Activated CD4-positive, alpha-beta T cell treated with anti-CD3 and anti-CD28 coated beads, Interleukin-10, Interleukin-2, amounts not matched to agents 100 ng/mL and 50 ng/mL, durations not matched to agents 16 hours and 8 hours (primary cell): ENCODE measurements at regions not wholly inside any gene's neighbourhood (a gene's known extent, or its start where the extent isn't known, plus 50 kb on each side); places are given as distances from the start of the nearest gene placed in this dataset.

Source experiments
- DNase-seq: peaks from one replicate; pipeline ENCODE4 v3.0.0-alpha.2; 2020

DNA sequence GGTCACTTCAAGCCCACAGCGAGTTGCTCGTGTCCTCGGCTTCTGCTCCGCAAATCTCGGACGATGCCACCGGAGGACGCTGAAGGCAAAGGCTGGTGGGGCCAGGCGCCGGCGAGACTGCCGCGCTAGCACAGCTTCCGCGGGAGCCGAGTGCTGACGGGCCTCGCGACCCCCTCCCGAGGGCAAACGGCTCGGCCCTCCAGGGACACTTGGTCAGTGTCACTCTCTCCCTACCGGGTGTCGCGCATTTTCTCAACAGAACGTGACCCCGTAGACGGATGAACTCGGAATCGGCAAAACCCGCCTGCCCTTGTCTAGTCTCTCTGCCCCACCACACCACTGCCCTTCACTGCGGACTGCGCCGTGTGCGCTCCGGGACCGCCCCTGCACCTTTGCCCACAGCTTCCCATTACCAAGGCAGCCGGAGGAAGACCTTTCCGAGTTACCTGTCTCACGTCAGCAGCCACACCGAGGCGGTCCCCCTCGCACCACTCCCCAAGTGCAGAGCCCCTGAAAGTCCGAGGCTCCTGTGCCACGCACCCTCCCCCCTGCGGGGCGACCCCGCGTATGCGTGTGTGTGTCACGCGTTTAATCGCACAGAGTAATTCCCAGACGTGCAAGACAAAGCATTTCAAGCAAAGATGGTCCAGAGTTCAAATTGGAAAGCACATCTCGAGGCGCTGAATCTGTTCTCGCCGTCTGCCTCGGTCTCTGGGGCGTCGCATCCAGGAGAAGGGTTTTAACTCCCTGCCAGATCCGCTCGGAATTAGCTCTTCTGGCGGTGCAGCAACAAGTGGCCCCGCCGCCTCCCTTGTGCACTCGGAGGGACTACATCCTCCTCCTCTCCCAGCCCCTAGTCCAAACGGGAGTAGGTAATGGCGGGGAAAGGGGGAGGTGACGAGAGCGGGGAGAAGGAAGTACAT lies 245.0 kb upstream of the TOPAZ1 start:
- DNase-seq, result no peak

DNA sequence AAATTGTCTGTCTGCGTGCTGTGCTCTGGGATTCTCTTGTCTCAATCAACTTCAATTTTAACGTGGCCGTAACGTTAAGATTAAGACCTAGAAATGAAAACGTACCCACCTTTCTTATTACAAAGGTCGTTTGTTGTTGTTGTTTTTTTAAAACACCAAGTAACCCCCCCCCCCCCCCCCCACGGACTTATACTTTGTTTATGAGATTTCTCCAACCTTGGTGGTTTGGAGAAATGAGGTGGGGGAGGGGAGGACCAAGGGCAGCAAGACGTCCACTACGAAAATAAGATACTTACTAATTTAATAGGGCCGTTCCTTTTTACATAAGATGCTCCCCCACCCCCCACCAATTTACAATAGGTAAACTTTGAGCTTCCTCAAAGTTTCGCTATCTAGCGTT lies 244.4 kb upstream of the TOPAZ1 start:
- DNase-seq, result no peak

DNA sequence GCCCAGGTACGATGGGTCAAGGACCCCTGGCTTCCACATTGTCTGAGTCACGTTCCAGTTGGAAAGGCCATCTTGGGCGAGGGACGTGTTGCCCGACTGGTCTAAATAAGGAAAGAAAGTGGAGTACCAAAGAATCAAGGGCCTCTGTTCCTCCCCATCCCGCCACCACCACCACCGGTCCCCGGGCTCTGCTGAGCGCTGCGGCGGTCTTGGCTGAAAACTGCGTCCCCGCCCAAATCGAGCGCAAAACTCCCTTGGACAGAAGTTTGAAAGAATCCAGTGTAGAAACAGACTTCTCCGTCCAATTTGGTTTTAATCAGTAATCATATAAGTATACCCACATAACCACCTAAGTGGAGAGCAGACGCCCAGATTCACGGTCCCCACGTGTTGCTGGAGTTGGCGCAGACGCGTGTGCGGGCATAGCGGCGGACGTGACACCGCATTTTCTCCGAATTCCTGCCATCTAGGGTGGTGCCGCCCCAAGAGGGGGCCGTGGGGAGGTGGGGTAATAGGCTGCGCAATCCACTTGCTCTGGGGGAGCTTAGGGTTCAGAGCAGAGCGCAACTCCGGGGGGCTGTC lies 243.8 kb upstream of the TOPAZ1 start:
- no peak for DNase-seq

DNA sequence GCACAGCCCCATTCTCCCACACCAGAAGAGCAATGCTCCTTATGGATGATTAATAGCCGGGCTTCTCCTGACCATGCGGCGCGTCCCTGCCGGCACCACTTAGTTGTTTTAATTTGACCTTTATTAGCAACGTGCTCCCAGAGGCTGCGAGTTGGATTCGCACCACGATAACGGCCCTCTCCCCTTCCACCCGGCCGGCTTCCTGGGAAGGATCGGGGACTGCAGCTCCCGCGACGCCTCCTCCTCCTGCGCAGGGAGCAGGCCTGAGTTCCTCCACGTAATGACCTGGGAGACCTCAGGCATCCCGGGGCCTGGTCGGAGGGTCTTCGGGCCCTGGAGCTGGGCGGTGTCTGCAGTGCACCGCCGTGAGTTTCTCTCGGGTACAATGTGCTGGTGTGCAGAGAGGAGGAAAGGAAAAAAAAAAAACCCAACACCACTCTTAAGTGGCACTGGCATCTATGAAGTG lies 243.3 kb upstream of the TOPAZ1 start:
- no peak for DNase-seq

DNA sequence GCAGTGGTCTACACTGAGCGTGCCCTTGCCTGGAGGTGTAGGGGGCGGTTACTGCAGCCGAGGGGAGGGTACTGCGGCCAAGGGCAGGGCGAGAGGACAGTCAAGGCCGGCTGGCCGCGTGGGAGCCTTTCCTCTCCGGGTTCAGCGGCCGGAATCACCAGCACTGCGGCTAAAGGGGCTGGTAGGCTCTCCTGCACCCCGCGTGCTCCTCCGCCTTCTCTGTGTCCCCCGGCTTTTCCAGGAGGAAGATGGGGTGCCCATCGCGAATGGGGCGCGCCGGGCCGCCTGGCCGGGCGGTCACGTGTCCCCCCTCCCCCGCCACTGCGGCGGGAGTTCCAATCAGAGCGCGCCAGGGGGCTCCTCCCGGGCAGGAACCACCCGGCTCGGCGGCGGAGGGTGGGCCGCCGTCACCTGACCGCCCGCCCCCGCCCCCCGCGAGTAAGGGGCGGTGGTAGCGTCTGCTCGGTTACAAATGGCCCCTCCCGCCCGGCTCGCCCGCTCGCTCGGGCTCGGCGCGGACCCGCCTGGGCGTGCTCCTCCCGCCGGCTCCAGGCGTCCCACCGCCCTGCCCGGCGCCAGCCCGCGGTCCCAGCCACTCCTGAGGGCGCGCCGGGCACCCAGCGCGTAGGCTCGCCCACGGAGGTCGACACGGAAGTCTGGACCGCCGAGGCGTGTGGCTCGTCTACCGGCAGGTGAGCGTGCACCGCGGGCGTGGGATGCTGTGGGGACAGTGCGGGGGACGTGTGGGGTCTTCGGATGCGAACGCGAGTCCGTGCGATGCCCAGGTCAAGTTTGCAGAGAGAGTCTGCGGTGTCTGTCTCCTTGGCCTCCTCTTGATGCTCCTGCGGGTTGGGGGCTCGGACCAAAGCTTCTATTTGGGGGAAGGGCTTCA lies 242.6 kb upstream of the TOPAZ1 start:
- no peak for DNase-seq

DNA sequence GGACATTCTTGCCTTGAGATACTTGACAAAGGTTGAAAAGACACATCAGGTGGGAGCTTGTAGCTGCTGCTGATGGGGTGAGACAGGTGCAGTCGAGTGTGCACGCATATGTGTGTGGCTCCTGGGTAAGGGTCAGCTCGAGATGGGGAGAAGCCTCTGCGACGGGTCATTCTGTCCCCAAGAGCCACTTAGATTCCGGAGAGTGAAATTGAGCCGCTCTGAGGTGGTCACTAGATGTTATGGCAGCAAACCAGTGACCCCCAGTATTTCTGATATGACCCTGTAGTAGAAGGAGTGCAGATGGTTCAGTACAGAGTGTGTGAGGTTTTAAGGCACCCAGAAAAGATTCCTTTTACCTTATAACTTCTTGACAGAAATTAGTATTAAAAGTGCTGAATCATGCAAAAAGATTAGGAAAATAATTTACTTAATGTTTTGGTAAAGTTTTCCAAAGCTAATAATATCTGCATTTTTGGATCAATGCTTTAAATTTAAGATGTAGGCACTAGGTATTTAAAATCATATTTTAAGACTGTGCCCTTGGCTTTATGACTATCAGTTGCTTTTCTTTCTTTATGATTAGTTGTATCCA lies 241.9 kb upstream of the TOPAZ1 start:
- DNase-seq, result no peak

DNA sequence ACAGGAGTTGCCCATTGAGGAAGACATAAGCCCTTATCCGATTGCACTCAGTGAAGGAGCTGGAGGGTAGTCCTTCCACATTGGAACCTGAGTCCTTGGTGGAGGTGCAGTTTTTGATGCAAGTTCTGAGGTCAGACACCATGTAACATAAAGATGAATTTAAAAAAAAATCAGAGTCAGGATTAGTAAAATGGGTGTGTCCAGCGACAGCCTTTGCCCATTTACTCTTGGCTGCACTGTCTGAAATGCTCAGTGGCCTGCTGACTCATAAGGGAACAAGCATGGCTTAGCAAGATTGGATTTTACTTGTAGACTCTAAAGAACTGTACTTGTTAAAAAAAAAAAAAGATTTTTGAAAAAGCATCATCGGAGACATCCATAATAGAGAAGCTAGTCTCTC lies 241.1 kb upstream of the TOPAZ1 start:
- DNase-seq, result no peak

DNA sequence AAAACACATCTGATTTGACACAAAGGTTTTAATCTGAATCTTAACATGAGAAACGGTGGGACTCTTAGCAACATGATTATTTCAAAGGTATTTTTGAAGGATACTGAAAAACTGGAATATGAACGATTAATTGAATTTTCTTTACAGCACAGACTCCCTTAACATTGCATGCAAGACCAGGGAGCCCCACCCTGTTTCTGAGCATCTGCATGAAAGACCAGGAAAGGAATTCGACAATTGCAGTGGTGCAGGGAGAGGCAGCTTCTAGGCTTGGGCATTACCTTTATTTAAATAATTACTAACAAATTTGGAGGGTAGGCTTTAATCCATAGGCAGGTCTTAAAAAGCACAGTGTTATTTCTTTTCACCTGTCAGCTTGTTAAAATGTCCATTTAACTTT lies 240.6 kb upstream of the TOPAZ1 start:
- DNase-seq, result no peak

DNA sequence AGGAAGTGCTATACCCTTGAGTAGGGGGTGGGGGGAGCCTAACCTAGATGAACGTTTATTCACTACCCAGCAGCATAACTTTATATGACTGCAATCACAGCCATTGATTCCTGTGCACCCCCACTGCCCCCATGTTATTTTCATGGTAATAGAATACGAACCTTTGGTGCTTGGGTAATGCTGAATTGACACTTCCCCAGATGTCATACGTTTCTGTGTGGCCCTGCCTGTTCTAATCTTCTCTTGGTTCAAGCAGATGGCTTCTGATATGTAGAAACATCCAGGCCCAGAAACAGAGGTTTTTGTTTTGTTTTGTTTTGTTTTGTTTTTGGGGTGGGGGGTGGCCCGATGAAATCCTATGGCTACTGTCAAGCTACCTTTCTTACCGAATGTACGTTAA lies 237.9 kb upstream of the TOPAZ1 start:
- DNase-seq, result no peak

DNA sequence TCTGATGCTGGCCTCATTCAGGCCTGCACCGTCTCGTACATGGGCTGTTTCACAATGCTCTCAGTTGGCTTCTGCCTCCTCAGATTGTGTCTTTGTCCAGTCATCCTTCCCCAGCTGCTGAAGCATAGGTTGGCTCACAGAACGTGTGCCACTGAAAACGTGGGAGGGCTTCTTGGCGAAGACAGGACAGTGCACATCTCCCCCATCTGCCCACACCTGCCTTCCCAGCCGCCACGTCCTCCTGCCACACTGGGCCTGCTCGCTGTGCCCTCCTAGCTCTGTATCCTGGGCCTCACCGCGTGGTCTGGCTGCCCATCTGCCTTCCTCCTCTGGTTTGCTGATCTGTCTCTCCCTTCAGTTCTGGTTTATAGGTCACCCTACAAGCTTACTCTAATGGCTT lies 230.0 kb upstream of the TOPAZ1 start:
- DNase-seq, result no peak

DNA sequence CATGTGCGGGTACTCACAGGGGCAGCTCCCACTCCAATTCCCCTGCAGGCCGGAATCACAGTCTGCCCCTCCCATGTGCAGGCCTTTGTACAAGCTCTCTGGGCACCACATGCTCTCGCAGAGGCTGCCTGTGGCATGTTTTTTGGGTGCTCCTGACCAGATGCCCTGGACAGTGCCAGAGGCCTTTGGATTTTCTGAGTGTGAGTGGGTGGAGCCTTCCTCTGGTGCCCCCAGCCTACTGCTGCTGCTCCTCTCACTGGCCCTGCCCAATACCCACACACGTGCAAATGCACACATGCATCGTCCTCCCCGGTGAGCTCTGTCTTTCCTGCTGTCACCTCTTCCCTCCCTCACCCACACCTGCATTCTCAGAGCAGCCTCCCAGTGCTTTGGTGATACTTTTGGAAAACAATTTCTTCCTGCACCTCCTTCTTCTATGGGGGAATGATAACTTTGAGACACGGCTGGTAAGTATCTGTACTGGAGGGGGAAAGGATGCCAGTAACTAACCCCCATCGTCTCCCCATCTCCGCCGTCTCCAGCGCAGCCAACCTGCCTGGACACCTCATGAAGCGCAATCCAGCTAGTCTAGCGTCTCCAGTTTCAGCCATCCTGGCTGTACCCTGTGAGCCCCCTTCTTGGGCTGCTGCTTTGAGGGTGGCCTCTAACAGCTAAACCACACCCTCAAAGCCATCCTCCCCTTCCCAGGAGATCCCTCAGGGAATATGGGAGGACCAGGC lies 229.4 kb upstream of the TOPAZ1 start:
- no peak for DNase-seq

DNA sequence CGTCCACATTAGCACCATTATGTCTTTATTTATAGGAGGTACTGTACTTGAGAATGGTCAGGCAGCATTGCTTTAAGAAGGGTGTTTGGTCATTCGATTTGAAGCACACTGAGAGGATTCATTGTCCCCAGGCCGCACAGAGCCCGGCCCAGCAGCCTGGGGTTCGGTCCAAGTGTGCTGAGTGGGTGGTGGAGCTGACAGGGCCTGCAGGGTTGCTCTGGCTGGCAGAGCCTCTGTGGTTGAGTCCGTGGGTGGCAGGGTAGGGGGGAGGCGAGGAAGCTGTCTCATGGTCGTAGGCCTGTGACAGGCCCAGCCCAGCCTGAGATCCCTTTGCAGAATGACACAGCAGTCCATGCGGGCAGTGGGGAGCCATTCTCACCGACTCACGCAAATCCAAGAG lies 227.7 kb upstream of the TOPAZ1 start:
- DNase-seq, result no peak

DNA sequence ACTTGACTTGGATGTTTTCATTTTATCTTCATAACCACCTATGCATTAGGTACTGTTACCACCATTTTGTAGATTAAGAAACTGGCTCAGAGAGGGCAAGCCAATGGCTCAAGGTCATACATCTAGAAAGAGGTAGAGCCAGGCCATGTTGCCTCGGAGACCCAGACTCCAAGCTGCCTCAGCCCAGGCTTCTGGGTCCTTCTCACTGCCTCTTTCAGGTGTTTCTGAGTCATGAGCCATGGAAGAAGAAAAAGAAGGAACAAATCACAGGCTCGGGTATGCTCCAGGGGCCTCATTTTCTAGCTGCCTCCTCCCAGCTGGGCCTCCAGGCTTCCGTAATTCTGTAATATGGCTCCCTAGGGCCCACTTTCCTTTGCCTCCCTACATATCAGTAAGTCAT lies 226.5 kb upstream of the TOPAZ1 start:
- DNase-seq, result no peak

DNA sequence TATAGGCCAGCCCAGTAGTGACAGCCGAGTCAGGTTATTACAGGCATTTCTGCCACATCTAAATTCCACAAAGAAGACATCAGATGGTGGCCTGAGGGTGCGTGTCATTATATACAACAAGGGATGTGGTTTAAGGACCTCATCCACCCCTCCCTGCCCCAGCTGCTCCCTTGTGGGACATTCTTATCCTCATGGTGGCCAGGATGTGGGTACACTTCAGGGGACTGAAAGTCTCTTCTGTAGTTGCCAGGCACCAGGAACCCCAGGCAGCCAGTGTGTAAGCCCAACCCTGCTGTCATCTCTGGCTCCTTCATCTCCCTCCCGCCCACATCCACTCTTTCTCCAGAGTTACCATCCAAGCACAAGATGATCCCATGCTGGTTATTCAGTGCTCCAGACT lies 224.9 kb upstream of the TOPAZ1 start:
- no peak for DNase-seq

DNA sequence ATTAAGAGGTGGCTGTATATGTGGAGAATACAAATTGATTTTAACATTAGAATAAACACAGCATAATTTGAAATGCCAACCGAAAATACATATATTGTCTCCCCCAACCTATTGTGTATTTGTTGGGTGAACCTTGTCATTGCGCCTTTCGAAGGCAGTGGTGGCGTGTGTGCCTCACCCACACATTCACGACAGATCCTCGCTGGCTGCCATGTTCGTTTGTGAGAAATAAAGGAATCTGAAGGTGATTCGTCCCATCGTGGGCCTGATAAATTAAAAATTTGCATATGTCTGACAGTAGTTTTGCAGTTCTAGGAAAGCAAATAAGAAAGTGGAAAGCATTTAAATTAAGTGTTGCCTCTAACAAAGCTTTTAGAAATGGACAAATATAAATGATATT lies 222.8 kb upstream of the TOPAZ1 start:
- no peak for DNase-seq

DNA sequence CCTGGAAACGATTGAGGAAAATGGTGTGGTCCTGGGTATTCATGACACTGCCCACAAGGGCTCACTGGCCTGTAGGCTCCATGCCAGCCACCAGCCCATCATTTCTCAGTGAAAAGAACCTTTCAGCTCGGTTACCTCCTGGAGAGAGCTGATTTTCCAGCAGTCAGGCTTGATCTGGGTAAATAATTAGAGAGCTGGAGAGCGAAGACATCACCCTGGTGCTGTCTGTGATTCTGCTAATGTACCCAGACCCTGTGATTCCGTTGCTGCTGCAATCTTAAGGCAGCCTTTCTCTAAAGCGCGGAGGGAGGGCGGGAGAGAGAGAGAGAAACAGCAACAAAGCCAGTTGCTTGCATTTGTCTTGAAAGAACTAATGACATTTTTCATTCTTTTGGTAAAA lies 221.9 kb upstream of the TOPAZ1 start:
- DNase-seq, result no peak

DNA sequence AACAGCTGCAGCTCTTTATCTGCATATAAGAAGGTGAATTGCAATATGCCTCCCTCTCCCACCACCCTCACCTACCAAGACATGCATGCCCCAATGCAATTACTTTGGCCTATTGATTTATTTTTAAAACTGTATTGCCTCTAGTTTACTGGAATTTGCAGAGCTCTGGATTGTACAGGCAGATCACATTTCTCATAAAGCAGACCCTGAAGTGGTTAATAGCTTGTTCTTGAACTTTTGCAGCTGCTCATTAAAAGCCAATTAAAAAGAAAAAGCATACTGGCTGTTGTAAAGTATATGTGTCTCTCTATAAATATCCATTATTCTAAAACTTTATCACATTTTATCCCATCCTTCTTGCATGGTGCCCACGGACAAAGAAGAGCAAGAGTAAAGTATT lies 221.5 kb upstream of the TOPAZ1 start:
- DNase-seq, result no peak

DNA sequence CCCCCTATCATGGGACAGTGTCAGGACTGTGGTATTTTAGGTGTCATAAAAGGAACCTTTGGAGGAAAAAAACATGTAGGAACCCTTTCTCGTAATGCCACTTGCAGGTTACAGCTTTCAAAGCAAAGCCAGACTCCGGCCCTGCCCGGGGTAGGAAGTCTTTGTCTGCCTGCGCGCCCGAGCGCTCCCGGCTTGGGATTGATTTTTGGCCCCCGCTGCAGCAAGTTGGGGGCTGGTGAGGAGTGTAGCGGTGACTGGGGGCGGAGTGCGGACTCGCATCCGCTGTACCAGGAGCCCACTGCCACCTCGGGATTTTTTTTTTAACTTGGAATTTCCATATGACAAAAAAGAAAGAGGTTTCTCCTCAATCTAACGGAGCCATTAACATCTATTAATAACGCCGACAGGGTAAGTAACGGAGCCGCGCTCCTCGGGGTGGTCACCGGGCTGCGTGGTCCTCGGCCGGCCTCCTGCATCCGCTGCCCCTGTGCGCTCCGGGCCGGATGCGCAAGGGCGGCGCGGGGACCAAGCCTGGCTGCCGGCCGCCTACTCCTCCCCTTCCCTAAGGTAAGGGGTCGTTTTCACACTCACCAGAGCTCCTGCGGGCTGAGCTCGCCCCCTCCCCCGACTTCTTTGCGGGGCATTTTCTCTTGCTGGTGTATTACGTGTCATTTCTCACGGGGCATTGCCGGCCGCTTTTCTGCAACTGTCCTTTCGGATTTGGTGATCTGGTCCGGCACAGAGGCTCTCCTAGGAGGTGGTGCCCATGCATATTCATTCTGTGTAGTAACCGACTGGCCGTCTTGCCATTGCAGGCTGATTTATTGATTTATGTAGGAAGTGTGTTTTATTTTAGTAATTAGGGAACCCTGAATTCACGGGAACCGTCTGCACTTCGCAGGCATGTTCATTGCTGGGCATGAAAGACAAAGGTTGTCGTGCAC lies 219.8 kb upstream of the TOPAZ1 start:
- no peak for DNase-seq

DNA sequence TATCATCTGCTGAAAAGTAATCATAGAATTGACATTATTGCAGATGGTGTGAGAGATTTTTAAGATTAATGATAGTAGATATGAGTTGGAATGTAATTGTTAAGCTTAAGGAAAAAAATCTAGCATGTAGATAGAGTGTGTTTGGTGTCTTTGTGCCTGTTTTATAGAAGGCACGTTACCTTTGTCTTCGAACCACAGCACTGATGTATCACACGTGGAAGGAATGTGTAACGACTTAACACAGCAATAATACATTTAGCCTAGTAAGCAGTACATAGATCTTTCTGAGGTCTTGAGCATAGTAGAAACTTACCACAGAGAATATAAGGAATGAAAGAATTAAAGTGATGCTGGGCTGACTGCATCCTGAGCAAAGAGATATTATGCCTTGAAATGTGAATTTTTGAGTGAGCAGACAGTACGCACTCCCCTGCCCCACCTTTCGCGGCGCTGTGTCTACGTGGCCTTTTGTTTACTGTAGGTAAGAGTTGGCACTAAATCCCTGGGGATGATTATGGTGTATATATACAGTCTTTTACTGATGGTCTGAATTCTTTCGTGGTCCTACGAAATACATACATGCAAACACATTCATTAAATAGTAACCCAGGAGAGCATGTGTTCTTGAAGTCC lies 217.6 kb upstream of the TOPAZ1 start:
- no peak for DNase-seq

DNA sequence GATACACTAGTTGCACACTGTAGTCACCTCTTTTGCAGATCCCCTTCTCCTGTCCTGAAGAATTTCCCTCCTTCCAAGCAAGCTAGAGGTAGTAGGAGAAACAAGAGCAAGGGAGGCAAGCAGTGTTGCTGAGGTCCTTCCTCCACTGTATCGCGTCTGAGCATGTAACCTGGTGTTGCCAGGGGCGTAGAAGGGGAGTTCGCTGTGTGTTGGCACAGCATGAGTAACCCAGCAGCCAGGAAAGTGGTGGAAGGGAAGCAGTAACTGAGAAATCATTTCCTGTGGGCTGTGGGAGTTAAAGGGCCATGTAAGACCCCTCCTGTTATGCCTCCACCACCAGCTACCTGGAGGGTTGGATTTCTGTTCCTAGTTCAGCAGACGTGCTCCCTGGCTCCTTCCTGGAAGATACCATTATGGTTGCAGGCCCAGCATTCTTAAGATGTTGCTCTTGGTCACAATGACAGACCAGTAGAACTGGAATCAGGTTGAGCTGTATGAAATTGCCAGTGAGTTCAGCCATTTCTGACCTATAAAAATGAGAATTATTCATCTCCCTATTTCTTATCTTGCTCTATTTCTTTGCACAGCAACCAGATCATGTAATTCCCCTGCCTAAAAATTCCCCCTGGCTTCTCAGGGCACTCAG lies 215.3 kb upstream of the TOPAZ1 start:
- no peak for DNase-seq
